ENCODE measurements at regions not wholly inside any gene's neighbourhood (a gene's known extent, or its start where the extent isn't known, plus 50 kb on each side); places are given as distances from the start of the nearest gene placed in this dataset.
A peak's percentile ranks its signal among the peaks of the same experiment; 100 is the strongest.
"Not testable (repeated sequence)": the region's sequence is repeated elsewhere in the genome, so short reads cannot be mapped to it uniquely, and the experiment has no call there.

DNA sequence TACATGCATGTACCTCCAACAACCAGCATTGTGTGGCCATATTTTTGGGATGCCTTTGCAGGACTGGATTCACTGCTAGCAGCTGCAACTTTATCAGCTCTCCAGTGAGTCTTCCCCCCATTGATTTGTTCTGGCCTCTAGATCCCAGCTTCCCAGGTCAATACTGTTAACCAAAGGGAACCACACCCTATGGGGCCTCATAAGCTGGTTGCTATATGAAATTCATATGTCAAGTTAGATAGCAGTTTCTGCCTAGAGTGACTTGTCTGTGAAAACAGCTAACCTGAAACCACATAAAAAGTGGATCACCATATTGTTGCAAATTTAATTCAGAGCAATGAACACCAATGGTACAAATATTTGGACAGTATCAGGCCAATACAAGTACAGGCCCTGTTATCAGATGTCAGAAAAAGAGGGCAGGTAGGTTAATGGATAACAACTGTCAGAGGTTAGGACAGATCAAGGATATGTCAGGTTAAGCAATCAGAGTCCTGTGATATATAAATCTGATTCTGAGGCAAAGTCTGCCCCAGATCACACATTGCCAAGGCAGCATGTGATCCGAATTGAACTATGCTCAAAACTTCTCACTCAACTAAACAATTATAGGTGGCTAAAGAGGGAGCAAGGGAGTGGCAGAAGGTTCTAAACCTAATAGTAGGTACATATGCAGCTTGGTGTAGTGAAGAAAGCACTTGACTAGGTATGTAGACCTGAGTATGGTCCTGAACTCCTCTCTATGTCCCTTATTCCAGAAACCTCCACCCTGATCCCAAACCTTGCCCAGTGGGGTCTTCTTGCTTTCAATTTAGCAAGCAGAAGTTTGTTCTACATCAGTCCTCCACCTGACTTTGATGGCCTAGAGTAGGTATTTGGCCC lies 94.7 kb upstream of the FOXN2 start:
- H3K4me1 Mint-ChIP-seq = peaks cover 6% of the 10 kb centered on the region
- H3K4me3 Mint-ChIP-seq = no peak overlapping the region
- H3K36me3 Mint-ChIP-seq = peaks cover 5% of the 10 kb centered on the region
- H3K27me3 Mint-ChIP-seq = no peaks in the 10 kb centered on the region
- peaks cover 5% of the 10 kb centered on the region for H3K9me3 Mint-ChIP-seq
- H3K27ac Mint-ChIP-seq = no peak overlapping the region

DNA sequence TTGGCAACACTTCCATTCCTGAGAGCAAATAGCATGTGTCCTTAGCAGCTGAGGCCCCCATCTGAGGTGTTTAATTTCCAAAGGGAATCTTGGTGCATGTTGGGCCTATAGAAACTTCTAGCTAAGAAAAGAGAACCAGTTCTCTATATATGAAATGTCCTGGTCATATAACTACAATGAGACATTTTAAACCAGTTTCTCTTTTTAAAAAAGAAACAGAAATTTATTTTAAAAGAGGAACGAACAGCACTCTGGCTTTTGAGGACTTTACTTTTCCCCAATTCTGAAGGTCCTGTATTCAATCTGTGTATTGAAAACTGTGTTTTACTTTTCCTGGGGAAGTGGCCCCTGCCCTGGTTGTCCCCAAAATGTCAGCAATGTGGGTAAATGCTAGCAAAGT lies 94.0 kb upstream of the FOXN2 start:
- Mint-ChIP-seq H3K27me3 (no peaks in the 10 kb centered on the region), H3K4me1 (peaks cover 6% of the 10 kb centered on the region), H3K27ac (no peak overlapping the region), H3K9me3 (peaks cover 10% of the 10 kb centered on the region), H3K4me3 (no peak overlapping the region), H3K36me3 (peaks cover 5% of the 10 kb centered on the region)

DNA sequence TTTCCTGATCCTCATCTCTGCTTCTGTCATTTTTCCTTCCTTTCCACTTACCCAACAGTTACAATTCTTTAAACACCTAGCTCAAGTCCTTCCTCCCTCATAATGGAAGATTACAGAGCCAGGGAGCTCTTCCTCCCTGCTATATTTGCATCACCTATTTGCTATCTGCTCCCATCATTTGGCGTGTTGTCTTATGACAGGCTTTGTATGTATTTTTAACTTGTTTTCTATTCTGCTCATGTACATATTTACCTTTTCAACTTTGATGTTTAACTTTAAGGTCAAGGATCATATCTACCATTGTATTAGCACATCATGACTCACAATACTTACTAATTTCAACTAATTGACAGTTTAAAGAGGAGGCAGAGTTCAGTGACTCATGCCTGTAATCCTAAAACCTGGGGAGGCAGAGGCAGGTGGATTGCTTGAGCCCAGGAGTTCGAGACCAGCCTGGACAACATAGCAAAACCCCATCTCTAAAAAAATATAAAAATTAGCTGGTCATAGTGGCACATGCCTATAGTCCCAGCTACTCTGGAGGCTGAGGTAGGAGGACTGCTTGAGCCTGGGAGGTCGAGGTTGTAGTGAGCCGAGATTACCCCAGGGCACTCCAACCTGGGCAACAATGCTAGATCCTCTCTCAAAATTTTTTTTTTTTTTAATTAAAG lies 92.5 kb upstream of the FOXN2 start:
- H3K36me3 Mint-ChIP-seq = peaks cover 5% of the 10 kb centered on the region
- H3K4me1 Mint-ChIP-seq = peaks cover 6% of the 10 kb centered on the region
- no peaks in the 10 kb centered on the region for H3K27me3 Mint-ChIP-seq
- no peak overlapping the region for H3K4me3 Mint-ChIP-seq
- H3K9me3 Mint-ChIP-seq = peaks cover 10% of the 10 kb centered on the region
- no peak overlapping the region for H3K27ac Mint-ChIP-seq

DNA sequence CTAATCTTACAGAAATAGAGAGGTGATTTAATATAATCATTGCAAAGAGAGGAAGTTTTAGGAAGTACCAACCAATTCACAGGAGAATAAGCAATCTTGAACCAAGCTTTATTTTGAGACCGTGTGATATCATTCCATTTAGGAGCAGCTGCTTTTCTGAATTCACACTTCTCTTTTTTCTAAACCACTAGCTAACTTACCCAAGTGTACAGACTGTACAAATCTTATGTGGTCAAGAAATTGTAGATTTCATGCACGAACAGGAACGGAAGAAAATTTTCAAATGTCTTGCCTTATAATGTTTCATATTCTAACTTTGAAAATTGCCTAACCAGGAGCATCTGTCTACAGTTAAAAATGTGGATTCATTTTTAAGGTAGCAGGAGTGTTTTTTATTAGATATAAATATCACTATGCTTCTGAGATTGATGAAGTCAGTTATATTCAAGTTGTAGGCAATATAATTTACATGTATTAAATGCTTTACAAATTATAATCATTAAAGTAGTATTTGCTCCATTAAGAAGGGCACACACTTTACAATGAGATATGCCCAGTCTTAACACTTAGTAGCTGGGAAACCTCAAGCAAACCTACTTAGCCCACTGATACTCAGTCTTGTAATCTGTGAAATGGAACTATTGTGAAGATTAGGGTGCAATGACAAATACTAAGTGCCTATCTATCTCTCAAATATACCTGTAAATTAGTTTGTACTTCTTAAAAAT lies 86.7 kb upstream of the FOXN2 start:
- Mint-ChIP-seq H3K4me1 (peaks cover 3% of the 10 kb centered on the region), H3K27me3 (no peaks in the 10 kb centered on the region), H3K4me3 (no peak overlapping the region), H3K9me3 (peaks cover 10% of the 10 kb centered on the region), H3K27ac (no peak overlapping the region), H3K36me3 (peaks cover 3% of the 10 kb centered on the region)

DNA sequence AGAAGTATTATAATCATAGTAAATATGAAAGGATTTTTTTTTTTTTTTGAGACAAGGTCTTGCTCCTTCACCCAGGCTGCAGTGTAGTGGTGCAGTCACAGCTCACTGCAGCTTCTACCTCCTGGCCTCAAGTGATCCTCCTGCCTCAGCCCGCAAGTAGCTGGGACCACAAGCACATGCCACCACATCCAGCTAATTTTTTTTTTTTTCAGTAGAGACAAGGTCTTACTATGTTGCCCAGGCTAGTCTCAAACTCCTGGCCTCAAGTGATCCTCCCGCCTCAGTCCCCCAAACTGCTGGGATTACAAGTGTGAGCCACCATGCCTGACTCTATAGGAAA lies 86.2 kb upstream of the FOXN2 start:
- Mint-ChIP-seq H3K4me3 (no peak overlapping the region), H3K4me1 (peaks cover 3% of the 10 kb centered on the region), H3K9me3 (peaks cover 10% of the 10 kb centered on the region), H3K27me3 (no peaks in the 10 kb centered on the region), H3K36me3 (peaks cover 3% of the 10 kb centered on the region), H3K27ac (no peak overlapping the region)

DNA sequence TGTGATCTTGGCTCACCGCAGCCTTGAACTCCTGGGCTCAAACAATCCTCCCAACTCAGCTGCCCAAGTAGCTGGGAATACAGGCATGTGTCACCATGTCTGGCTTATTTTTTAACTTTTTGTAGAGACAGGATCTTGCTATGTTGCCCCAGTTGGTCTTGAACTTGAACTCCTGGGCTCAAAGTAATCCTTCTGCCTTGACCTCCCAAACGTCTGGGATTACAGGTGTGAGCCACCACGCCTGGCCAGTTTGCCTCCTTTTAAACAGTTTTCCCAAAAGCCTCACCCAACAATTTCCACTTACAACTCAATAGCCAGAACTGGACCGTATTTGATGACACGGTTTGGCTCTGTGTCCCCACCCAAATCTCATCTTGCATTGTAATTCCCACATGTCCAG lies 85.4 kb upstream of the FOXN2 start:
- Mint-ChIP-seq H3K4me1 (peaks cover 3% of the 10 kb centered on the region), H3K27ac (no peak overlapping the region), H3K9me3 (peaks cover 7% of the 10 kb centered on the region), H3K36me3 (peaks cover under 1% of the 10 kb centered on the region), H3K4me3 (no peak overlapping the region), H3K27me3 (no peaks in the 10 kb centered on the region)

DNA sequence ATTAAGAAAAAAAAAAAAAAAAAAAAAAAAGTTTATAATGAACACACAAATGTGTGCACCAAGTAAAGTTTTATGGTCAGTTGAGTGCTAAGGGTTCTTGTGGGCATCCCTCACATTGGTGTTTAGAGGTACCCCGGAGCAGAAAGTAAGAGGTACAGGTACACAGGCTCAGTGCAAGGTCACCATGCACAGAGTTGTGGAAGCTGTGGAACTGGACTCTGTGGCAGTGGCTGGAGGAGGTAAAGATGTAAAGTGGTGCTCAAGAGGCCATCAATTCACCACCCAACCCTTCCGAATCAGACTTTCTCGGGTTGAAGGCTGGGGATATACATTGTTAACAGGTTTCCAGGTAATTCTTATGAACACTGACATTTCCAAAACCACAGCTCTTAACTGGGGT lies 83.6 kb upstream of the FOXN2 start:
- Mint-ChIP-seq H3K4me1 (peaks cover 9% of the 10 kb centered on the region), H3K27ac (no peak overlapping the region), H3K9me3 (no peaks in the 10 kb centered on the region), H3K27me3 (no peaks in the 10 kb centered on the region), H3K36me3 (no peaks in the 10 kb centered on the region), H3K4me3 (no peak overlapping the region)

DNA sequence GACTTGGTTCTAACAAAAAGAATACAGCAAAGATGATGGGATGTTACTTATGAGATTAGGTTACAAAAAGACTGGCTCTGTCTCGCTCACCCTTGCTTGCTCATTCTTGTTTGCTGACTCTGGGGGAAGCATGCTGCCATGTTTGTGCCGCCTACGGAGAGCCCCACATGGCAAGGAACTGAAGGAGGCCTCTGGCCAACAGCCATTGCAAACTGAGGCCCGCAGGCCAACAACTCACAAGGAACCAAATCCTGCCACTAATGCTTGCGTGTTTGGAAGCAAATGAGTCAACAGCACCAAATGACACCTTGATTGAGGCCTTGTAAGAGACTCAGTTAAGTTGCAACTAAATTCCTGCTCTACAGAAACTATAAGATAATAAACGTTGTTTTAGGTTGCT lies 82.1 kb upstream of the FOXN2 start:
- peaks cover 18% of the 10 kb centered on the region for H3K4me1 Mint-ChIP-seq
- no peak overlapping the region for H3K27ac Mint-ChIP-seq
- no peaks in the 10 kb centered on the region for H3K36me3 Mint-ChIP-seq
- no peak overlapping the region for H3K4me3 Mint-ChIP-seq
- no peaks in the 10 kb centered on the region for H3K27me3 Mint-ChIP-seq
- H3K9me3 Mint-ChIP-seq = no peaks in the 10 kb centered on the region

DNA sequence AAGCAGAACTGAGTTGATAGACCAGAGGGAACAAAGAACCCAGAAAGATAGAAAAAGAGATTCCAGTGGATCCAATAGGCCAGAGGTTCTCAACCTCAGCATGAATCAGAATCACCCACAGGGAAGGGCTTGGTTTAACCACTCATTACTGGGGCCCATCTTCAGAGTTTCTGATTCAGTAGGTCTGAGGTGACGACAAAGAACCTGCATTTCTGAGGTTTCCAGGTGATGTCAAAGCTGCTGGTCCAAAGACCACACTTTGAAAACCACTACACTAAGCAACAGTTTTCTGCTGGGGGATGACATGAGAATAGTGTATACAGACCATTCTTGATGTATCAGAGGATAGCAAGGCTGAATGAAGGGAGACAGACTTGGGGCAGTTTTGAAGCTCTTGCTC lies 81.5 kb upstream of the FOXN2 start:
- H3K27ac Mint-ChIP-seq = peak overlapping the region; percentile 52
- no peak overlapping the region for H3K4me3 Mint-ChIP-seq
- no peaks in the 10 kb centered on the region for H3K27me3 Mint-ChIP-seq
- H3K4me1 Mint-ChIP-seq = peaks cover 15% of the 10 kb centered on the region
- no peaks in the 10 kb centered on the region for H3K9me3 Mint-ChIP-seq
- no peaks in the 10 kb centered on the region for H3K36me3 Mint-ChIP-seq

DNA sequence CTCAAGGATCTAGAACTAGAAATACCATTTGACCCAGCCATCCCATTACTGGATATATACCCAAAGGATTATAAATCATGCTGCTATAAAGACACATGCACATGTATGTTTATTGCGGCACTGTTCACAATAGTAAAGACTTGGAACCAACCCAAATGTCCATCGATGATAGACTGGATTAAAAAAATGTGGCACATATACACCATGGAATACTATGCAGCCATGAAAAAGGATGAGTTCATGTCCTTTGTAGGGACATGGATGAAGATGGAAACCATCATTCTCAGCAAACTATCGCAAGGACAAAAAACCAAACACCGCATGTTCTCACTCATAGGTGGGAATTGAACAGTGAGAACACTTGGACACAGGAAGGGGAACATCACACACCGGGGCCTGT lies 80.7 kb upstream of the FOXN2 start:
- not testable (repeated sequence) for H3K36me3 Mint-ChIP-seq, H3K27ac Mint-ChIP-seq, H3K4me3 Mint-ChIP-seq, H3K27me3 Mint-ChIP-seq, H3K9me3 Mint-ChIP-seq
- H3K4me1 Mint-ChIP-seq = peaks cover 15% of the 10 kb centered on the region

DNA sequence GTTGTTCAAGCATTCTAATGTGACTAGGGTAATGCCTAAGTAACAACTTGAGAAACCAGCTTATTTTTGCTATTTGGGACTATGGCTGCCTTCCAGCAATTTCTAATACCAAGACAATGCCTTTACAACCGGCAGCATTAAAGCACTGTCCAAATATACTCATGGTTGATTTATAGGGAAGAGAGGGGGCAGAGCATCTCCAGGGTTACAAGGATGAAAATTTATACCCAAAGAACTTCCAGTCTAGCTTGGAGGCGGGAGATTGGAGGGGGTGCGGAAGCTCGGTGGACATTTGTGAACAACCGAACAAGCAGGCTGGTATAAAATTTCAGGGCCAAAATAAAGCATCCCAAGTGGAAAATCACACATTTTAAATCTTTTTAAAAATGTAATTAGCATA lies 79.4 kb upstream of the FOXN2 start:
- Mint-ChIP-seq H3K27ac (no peak overlapping the region), H3K9me3 (no peaks in the 10 kb centered on the region), H3K4me1 (peaks cover 15% of the 10 kb centered on the region), H3K27me3 (no peaks in the 10 kb centered on the region), H3K36me3 (peaks cover 3% of the 10 kb centered on the region), H3K4me3 (no peak overlapping the region)

DNA sequence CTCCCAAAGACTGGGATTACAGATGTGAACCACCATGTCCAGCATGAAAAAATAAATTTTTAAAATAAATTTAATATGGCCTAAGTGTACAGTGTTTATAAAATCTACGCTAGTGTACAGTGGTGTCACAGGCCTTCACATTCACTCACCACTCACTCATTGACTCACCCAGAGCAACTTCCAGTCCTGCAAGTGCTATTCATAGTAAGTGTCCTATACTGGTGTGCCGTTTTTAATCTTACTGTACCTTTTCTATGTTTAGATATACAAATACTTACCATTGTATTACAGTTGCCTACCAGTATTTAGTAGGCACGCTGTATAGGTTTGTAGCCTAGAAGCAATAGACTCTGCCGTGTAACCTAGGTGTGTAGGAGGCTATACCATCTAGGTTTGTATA lies 76.1 kb upstream of the FOXN2 start:
- H3K27ac Mint-ChIP-seq = no peak overlapping the region
- no peaks in the 10 kb centered on the region for H3K27me3 Mint-ChIP-seq
- H3K4me3 Mint-ChIP-seq = no peak overlapping the region
- peaks cover 15% of the 10 kb centered on the region for H3K4me1 Mint-ChIP-seq
- no peaks in the 10 kb centered on the region for H3K9me3 Mint-ChIP-seq
- peaks cover 5% of the 10 kb centered on the region for H3K36me3 Mint-ChIP-seq

DNA sequence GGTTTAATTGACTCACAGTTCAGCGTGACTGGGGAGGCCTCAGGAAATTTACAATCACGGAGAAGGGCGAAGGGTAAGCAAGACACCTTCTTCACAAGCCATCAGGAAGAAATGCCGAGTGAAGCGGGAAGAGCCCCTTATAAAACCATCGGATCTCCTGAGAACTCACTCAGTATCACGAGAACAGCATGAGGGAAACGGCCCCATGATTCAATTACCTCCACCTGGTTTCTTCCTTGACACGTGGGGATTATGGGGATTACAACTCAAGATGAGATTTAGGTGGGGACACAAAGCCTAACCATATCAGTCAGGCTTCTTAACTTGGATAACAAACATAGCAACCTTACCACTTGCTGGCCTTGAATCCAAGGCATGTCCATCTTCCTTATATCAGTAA lies 73.6 kb upstream of the FOXN2 start:
- no peaks in the 10 kb centered on the region for H3K27me3 Mint-ChIP-seq

DNA sequence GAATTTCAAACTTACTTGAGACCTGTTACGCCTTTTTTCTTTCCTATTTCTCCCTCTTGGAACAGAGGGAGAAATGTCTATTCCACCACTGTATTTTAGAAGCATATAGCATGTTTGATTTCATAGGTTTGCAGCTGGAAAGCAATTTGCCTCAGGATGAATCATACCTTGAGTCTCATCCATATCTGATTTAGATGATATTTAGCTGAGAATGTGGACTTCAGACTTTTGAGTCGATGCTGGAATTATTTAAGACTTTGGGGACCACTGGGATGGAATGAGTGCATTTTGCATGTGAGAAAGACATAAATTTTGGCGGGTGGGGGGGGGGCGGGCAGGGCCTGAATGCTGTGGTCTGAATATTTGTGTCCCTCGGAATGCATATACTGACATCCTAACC lies 67.3 kb upstream of the FOXN2 start:
- Mint-ChIP-seq H3K9me3 (peaks cover 4% of the 10 kb centered on the region), H3K4me3 (no peak overlapping the region), H3K27me3 (no peaks in the 10 kb centered on the region), H3K27ac (no peak overlapping the region), H3K36me3 (no peaks in the 10 kb centered on the region), H3K4me1 (peaks cover 11% of the 10 kb centered on the region)

More for the DNA sequence above, 73.6 kb upstream of the FOXN2 start:
- H3K9me3 Mint-ChIP-seq = peaks cover 4% of the 10 kb centered on the region
- no peak overlapping the region for H3K4me3 Mint-ChIP-seq
- H3K4me1 Mint-ChIP-seq = peaks cover 9% of the 10 kb centered on the region
- H3K36me3 Mint-ChIP-seq = peaks cover 5% of the 10 kb centered on the region
- H3K27ac Mint-ChIP-seq = no peak overlapping the region

DNA sequence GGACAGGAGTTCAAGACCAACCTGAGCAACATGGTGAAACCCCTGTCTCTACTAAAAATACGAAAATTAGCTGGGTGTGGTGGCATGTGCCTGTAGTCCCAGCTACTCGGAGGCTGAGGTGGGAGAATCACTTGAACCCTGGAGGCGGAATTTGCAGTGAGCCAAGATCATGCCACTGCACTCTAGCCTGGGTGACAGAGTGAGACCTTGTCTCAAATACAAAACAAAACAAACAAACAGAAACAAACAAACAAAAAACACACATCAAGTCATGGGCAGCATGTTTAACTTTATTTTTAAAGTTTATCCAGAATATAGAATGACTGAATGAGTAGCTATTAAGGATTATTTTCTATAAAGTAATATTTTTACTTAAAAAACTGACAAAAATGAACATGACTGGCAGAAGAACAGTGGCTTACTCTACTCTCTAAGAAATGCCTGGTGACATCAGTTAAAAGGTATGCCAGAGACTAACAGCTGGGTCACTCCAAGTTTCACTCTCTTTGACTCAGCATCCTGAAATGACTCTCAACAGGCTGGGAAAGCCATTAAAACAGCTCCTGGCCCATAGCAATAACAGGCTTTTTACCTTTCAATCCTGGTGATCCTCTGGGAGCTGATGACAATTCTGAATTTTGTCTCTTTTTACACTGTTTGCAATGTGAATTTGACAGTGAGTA lies 66.1 kb upstream of the FOXN2 start:
- peaks cover 11% of the 10 kb centered on the region for H3K4me1 Mint-ChIP-seq
- no peaks in the 10 kb centered on the region for H3K36me3 Mint-ChIP-seq
- H3K9me3 Mint-ChIP-seq = peaks cover 4% of the 10 kb centered on the region
- no peaks in the 10 kb centered on the region for H3K27me3 Mint-ChIP-seq
- no peak overlapping the region for H3K4me3 Mint-ChIP-seq
- H3K27ac Mint-ChIP-seq = no peak overlapping the region

Measured in activated naive CD4-positive, alpha-beta T cell treated with anti-CD3 and anti-CD28 coated beads, Interleukin-2, amount 50 U/mL, for 24 hours (primary cell).